Stomach smooth muscle (tissue), 2 donors: ENCODE measurements at regions not wholly inside any gene's neighbourhood (a gene's known extent, or its start where the extent isn't known, plus 50 kb on each side); places are given as distances from the start of the nearest gene placed in this dataset.

Experiments
- H3K27ac ChIP-seq: one replicate; pipeline ENCODE4 v1.7.0; 2013; ENCODE audit warnings: mild to moderate bottlenecking, low read length, inconsistent platforms
- H3K27me3 ChIP-seq, 2 donors: one replicate each; pipeline ENCODE4 v1.7.0; 2013; ENCODE audit warnings: low read length in 2 of 2; ENCODE audit not compliant: insufficient read depth in 2 of 2, control insufficient read depth in 1 of 2
- H3K36me3 ChIP-seq, 2 donors: one replicate each; pipeline ENCODE4 v1.7.0; 2013; ENCODE audit warnings: low read length in 2 of 2; ENCODE audit not compliant: control insufficient read depth in 2 of 2, insufficient read depth in 2 of 2
- H3K4me1 ChIP-seq: one replicate; pipeline ENCODE4 v1.7.0; 2013; ENCODE audit warnings: low read length; ENCODE audit not compliant: control insufficient read depth, insufficient read depth
- H3K4me3 ChIP-seq, 2 donors: one replicate each; pipeline ENCODE4 v1.7.0; 2013; ENCODE audit warnings: low read length in 2 of 2
- H3K9ac ChIP-seq, 2 donors: one replicate each; pipeline ENCODE4 v1.7.0; 2013; ENCODE audit warnings: low read length in 2 of 2, mild to moderate bottlenecking in 1 of 2
- H3K9me3 ChIP-seq, 2 donors: one replicate each; pipeline ENCODE4 v1.7.0; 2013; ENCODE audit warnings: low read length in 2 of 2; ENCODE audit not compliant: control insufficient read depth in 2 of 2
- donor health status: healthy.
- donor health status: Pancreatic carcinoma.

DNA sequence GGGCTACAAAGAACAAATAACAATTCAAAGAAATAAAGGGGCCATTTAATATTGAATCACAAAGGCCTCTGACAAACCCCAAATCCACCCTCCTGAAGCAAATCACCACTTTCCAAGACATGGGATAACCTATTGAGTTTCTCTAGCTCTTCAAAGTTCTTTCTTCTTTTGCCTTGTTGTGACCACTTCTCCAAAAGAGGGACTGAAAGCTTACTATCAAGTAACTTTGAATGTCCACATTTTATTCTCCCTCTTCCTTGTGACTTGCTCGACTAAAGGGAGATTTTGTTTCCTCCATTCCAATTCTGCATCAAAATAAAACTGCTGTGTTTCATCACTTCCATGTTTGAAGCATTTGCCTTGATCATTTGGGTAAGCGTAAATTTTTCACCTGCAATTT, 166.6 kb upstream of the SLC7A11 start:
- Histone ChIP-seq H3K4me1 (no peaks in the 10 kb centered on the region), H3K36me3 (no peaks in the 10 kb centered on the region), H3K4me3 (no peak overlapping the region), H3K27me3 (no peaks in the 10 kb centered on the region), H3K9ac (no peak overlapping the region), H3K27ac (no peak overlapping the region), H3K9me3 (no peaks in the 10 kb centered on the region)

DNA sequence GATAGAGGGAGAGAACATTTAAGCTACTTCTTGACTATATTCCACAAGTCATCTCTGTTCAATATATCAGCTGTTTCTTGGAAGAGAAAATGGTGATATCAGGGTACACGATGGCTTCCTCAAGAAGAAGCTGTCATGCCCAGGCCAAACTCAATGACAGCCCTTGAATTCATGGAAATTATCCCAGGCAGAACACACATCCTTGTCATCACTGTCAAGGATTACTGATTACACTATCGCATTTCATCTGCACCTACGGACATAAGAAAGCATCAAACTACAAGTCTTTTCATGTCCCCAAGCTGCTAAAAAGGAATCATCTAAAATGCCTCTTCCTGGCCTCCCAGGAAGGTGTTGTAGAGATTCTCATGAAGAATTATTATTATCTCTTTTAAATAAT, 165.2 kb upstream of the SLC7A11 start:
- Histone ChIP-seq H3K4me1 (no peaks in the 10 kb centered on the region), H3K9me3 (no peaks in the 10 kb centered on the region), H3K36me3 (no peaks in the 10 kb centered on the region), H3K9ac (no peak overlapping the region), H3K27me3 (no peaks in the 10 kb centered on the region), H3K4me3 (no peak overlapping the region), H3K27ac (no peak overlapping the region)

DNA sequence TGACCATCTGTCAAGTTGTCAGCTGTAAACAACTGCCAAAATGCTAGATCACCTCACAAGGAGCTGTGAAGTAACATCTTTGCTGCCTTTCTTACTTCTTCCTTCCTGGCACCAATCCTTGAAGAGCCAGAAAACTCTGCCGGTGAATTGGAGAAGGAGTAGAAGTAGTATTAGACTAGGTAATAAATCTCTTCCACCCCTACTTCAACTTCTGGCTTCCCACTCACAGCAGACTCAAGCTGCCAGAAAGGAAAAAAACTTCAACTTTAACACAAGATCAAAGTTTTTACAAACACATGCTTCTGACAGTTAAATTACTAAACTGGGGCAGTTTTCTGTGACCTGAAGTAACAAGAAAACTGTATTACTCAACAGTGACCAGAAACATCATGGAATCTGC, 164.7 kb upstream of the SLC7A11 start:
- Histone ChIP-seq H3K27me3 (no peaks in the 10 kb centered on the region), H3K4me3 (no peak overlapping the region), H3K27ac (no peak overlapping the region), H3K36me3 (no peaks in the 10 kb centered on the region), H3K4me1 (no peaks in the 10 kb centered on the region), H3K9ac (no peak overlapping the region), H3K9me3 (no peaks in the 10 kb centered on the region)

DNA sequence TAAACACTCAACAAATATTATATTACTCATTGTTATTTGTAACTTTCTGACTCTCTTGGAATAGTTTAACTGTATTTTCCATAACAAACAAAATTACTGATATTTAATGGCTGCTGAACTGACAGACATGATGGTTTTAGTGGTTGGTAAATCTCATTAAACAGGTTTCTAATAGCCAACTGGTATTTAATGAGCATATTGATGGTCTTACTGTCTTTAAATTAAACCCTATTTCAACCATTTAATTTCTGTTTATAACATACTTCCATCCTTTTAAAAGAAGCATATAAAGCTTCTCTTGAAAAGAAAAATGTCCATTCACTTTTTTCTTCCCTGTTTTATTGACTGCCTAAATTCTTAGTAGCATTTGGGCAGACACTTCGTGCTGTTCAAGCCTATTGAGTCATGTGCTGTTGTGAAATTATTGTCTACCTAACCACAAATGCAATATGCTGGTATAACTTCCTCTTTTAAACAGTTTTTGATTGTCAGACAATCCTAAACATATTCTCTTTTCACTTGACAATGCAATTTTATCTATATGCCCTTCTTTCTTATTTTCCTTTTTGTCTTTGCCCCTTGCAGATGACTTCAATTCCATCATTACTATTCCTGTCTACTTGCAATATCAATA, 163.9 kb upstream of the SLC7A11 start:
- Histone ChIP-seq H3K27ac (no peak overlapping the region), H3K27me3 (no peaks in the 10 kb centered on the region), H3K4me1 (peaks cover 3% of the 10 kb centered on the region)

DNA sequence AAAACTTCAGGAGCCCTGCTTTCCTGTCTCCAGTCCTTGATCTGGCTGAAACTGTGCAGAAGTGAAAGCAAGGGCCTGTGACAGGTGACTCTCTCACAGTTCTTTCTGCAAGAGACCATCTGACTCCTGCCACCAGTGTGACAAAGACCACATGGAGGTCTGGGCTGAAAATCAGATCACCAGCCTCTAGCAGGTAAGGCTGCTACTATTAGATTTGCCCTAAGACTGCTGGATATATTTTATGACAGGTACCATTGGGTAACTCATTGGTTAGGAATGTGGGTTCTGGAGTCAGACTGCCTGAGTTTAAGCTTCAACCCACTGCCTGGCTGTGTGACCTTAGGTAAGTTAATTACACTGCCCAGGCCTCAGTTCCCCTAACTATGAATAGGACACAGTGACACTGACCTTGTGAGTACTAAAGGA, 163.3 kb upstream of the SLC7A11 start:
- H3K27ac ChIP-seq, result no peak overlapping the region
- H3K4me3 ChIP-seq, result no peak overlapping the region
- H3K9me3 ChIP-seq, result no peaks in the 10 kb centered on the region
- H3K9ac ChIP-seq, result no peak overlapping the region
- peaks cover 6% of the 10 kb centered on the region for H3K4me1 ChIP-seq
- H3K27me3 ChIP-seq, result no peaks in the 10 kb centered on the region
- no peaks in the 10 kb centered on the region for H3K36me3 ChIP-seq

More for the DNA sequence above, 163.9 kb upstream of the SLC7A11 start:
- H3K9ac ChIP-seq, result no peak overlapping the region
- H3K36me3 ChIP-seq, result no peaks in the 10 kb centered on the region
- no peak overlapping the region for H3K4me3 ChIP-seq
- no peaks in the 10 kb centered on the region for H3K9me3 ChIP-seq

DNA sequence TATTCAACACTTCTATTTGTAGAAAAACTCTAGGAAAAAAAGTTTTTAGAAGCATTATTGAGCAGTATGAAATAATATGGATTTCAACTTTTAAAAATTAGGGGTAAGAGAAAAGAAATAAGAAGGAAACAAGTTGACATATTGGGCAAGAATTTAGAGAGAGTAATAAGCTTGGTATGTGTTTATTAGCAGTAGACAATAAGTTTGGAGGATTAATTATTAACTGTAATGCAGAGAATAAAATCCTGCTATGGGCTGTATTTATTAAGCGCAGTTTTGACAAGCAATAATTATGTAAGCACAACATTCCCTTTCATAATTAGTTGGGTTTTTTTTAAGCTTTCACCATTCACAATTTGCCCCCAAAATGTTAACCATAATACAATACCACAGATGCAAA, 162.7 kb upstream of the SLC7A11 start:
- Histone ChIP-seq H3K4me1 (peaks cover 6% of the 10 kb centered on the region), H3K27ac (no peak overlapping the region)

DNA sequence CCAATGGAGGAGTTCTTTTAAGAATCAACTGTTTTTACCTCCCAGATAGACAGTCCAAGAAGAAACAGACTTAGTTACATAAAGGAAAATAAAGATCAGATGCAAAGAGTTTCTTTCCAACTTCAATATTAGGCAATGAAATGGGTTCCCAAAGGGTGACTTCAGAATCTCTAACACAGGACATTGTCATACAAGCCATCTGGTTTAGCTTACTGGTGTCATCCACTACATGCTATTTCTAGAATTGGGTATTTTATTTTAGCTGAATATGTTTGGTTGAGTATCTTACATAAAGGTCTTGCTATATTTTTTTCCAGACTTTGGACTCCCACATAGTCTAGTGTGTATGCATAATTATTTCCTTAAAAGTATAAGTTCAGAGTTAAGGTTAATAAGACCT, 162.1 kb upstream of the SLC7A11 start:
- Histone ChIP-seq H3K4me1 (peaks cover 6% of the 10 kb centered on the region), H3K36me3 (no peaks in the 10 kb centered on the region), H3K27ac (no peak overlapping the region), H3K9ac (no peak overlapping the region), H3K4me3 (no peak overlapping the region), H3K9me3 (no peaks in the 10 kb centered on the region), H3K27me3 (no peaks in the 10 kb centered on the region)

More for the DNA sequence above, 162.7 kb upstream of the SLC7A11 start:
- H3K36me3 ChIP-seq, result no peaks in the 10 kb centered on the region
- H3K4me3 ChIP-seq, result no peak overlapping the region
- no peak overlapping the region for H3K9ac ChIP-seq
- H3K9me3 ChIP-seq, result no peaks in the 10 kb centered on the region
- H3K27me3 ChIP-seq, result no peaks in the 10 kb centered on the region

DNA sequence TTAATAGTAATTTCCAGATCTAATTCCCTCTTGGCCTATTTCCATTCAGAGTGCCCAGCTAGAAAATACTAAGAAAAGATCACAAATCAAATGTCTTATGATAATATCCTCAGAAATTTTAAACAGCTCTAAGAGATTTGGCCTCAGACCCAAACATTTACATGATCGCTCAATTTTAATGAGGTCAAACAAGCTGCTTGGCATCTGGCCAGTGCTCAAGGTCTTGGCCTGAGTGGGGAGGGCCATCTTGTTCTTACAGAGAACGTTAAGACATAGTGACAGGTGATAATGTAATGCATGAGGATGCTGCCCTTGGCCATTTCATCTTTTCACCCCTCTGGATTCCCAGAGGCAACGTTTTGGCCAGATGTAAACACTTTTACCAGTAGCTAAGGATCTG, 159.2 kb upstream of the SLC7A11 start:
- H3K27me3 ChIP-seq, result no peaks in the 10 kb centered on the region
- H3K4me3 ChIP-seq, result no peak overlapping the region
- H3K9ac ChIP-seq, result no peak overlapping the region
- no peaks in the 10 kb centered on the region for H3K36me3 ChIP-seq
- no peak overlapping the region for H3K27ac ChIP-seq
- no peaks in the 10 kb centered on the region for H3K9me3 ChIP-seq
- H3K4me1 ChIP-seq, result peaks cover 6% of the 10 kb centered on the region

DNA sequence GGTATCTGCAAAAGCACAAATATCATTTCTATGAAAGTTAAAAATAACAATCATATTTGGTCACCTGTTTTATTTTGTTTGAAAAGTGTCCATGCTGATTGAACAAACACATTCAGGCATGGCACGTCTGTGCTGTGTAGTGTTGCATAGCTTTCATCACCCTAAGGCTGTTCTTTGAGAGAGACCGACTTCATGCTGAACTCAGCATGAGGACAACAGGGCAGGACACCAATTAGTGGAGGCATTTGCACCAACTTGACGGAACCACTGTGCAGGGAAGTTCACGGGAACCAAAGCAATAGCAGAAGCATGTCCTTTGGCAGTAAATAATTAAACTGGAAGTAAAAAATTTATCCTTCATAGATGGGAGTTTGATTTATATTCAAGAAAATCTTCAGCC, 158.4 kb upstream of the SLC7A11 start:
- H3K9me3 ChIP-seq, result no peaks in the 10 kb centered on the region
- no peaks in the 10 kb centered on the region for H3K27me3 ChIP-seq
- no peak overlapping the region for H3K9ac ChIP-seq
- no peaks in the 10 kb centered on the region for H3K36me3 ChIP-seq
- H3K4me1 ChIP-seq, result peaks cover 6% of the 10 kb centered on the region
- no peak overlapping the region for H3K27ac ChIP-seq
- no peak overlapping the region for H3K4me3 ChIP-seq

DNA sequence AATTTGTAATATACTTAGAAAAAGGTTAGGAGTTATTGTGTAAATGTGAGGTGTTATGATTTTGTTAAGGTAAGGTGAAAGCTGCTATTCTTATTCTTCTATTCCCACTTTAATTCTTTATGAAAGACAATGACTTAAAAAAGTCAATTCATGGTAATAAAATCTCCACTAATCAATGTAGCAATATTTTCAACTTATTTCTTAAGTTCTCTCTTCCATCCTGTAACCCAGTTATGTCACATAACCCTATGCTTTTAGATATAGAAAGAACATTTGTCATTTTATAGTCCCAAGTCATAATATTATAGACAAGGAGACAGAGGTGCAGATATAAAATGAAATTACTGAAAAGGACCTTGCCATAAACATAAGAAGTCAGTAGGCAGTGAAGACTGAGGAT, 157.9 kb upstream of the SLC7A11 start:
- H3K4me1 ChIP-seq, result peaks cover 6% of the 10 kb centered on the region
- H3K9me3 ChIP-seq, result no peaks in the 10 kb centered on the region
- H3K27ac ChIP-seq, result no peak overlapping the region
- H3K4me3 ChIP-seq, result no peak overlapping the region
- no peaks in the 10 kb centered on the region for H3K36me3 ChIP-seq
- no peaks in the 10 kb centered on the region for H3K27me3 ChIP-seq
- no peak overlapping the region for H3K9ac ChIP-seq

DNA sequence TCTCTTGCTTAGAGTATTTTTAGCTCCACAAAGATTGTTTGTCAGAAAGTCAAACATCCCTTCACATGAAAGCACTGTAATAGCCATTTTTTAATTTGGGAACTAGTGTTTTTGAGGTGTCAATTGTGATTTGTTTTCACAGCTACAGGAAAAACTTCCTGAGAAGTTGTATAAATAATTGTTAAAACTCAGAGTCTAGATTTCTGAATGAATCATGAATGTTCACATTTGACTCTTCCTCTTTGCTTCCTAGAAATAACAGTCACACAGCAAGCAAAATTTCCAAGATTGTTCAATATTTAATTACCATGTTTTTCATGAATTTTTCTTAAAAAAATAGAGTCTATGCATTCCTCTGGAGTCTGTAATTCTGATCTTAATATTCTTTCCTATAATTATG, 156.9 kb upstream of the SLC7A11 start:
- Histone ChIP-seq H3K9me3 (no peaks in the 10 kb centered on the region), H3K9ac (no peak overlapping the region), H3K27me3 (no peaks in the 10 kb centered on the region), H3K4me1 (peaks cover 6% of the 10 kb centered on the region), H3K4me3 (no peak overlapping the region), H3K36me3 (no peaks in the 10 kb centered on the region), H3K27ac (no peak overlapping the region)
